ENCODE measurements at regions not wholly inside any gene's neighbourhood (a gene's known extent, or its start where the extent isn't known, plus 50 kb on each side); places are given as distances from the start of the nearest gene placed in this dataset.

- TF ChIP-seq CTCF (IDR thresholded peaks at IDR 0.05; ENCODE audit: control extremely low read depth, extremely low read depth, low read depth, missing control alignments), result no peak
- CTCF ChIA-PET, result interaction anchor here (1.2 to 3.7 kb wide), 8 partner anchors 10 to 424 kb away, joined by 3 to 24 read pairs (median 4); partner anchors contain the start of gene SSBP2
- POLR2A ChIA-PET, result interaction anchor here (1.3 kb wide), 1 partner anchor 72 kb away, joined by 4 read pairs; no protein-coding TSS in a partner anchor
- DNase-seq (ENCODE audit: extremely low spot score), result no peak
Observed at GRCh38 chr5:81850501-81851357, 99.8 kb upstream of the SSBP2 start.

GRCh38 chr5:81849770-81850367 lies 99.0 kb upstream of the SSBP2 start:
- no peak for TF ChIP-seq CTCF (IDR thresholded peaks at IDR 0.05; ENCODE audit: control extremely low read depth, extremely low read depth, low read depth, missing control alignments)

GRCh38 chr5:81848362-81848880 lies 97.5 kb upstream of the SSBP2 start:
- no peak for DNase-seq (ENCODE audit: extremely low spot score)
- POLR2A ChIA-PET, result no interaction called here
- no peak for TF ChIP-seq CTCF (IDR thresholded peaks at IDR 0.05; ENCODE audit: control extremely low read depth, extremely low read depth, low read depth, missing control alignments)
- CTCF ChIA-PET, result interaction anchor here (3.7 kb wide), 1 partner anchor 10 kb away, joined by 24 read pairs; no protein-coding TSS in a partner anchor

More at GRCh38 chr5:81849770-81850367, 99.0 kb upstream of the SSBP2 start:
- ChIA-PET POLR2A (no interaction called here), CTCF (interaction anchor here (2.1 to 3.7 kb wide), 3 partner anchors 11 to 316 kb away, joined by 5 to 24 read pairs (median 8); no protein-coding TSS in a partner anchor)
- DNase-seq (ENCODE audit: extremely low spot score), result no peak

GRCh38 chr5:81846301-81846700 lies 95.4 kb upstream of the SSBP2 start:
- POLR2A ChIA-PET, result no interaction called here
- no peak for TF ChIP-seq CTCF (IDR thresholded peaks at IDR 0.05; ENCODE audit: control extremely low read depth, extremely low read depth, low read depth, missing control alignments)
- no peak for DNase-seq (ENCODE audit: extremely low spot score)
- CTCF ChIA-PET, result interaction anchor here (4.2 kb wide), 1 partner anchor 10 kb away, joined by 19 read pairs; no protein-coding TSS in a partner anchor

GRCh38 chr5:81843845-81844244 lies 92.9 kb upstream of the SSBP2 start:
- ChIA-PET CTCF (interaction anchor here (1.0 to 4.2 kb wide), 3 partner anchors 7 to 321 kb away, joined by 3 to 19 read pairs (median 3); no protein-coding TSS in a partner anchor), POLR2A (no interaction called here)
- TF ChIP-seq CTCF (IDR thresholded peaks at IDR 0.05; ENCODE audit: control extremely low read depth, extremely low read depth, low read depth, missing control alignments), result no peak
- DNase-seq (ENCODE audit: extremely low spot score), result no peak

- no peak for TF ChIP-seq CTCF (IDR thresholded peaks at IDR 0.05; ENCODE audit: control extremely low read depth, extremely low read depth, low read depth, missing control alignments)
- POLR2A ChIA-PET, result no interaction called here
- no peak for DNase-seq (ENCODE audit: extremely low spot score)
- CTCF ChIA-PET, result no interaction called here
Observed at GRCh38 chr5:81842795-81843398, 92.0 kb upstream of the SSBP2 start.

Data from GM10248 (cell line).